Fibroblast of the conjunctiva (primary cell): ENCODE measurements at regions not wholly inside any gene's neighbourhood (a gene's known extent, or its start where the extent isn't known, plus 50 kb on each side); places are given as distances from the start of the nearest gene placed in this dataset.
A peak's percentile ranks its signal among the peaks of the same experiment; 100 is the strongest.

Source experiments
- DNase-seq: peaks from one replicate; pipeline ENCODE4 v3.0.0-alpha.2; 2010; ENCODE audit warnings: low read depth

GRCh38 chr2:14684516-14684915, 52.0 kb downstream of the LRATD1 start:
- DNase-seq = no peak

- DNase-seq = no peak
Observed at GRCh38 chr2:14690926-14691325, 58.4 kb downstream of the LRATD1 start.

GRCh38 chr2:14693874-14694273, 61.4 kb downstream of the LRATD1 start:
- no peak for DNase-seq

GRCh38 chr2:14700753-14701152, 68.2 kb downstream of the LRATD1 start:
- peak; percentile 55 for DNase-seq

- no peak for DNase-seq
Observed at GRCh38 chr2:14702258-14702657, 69.7 kb downstream of the LRATD1 start.

GRCh38 chr2:14706201-14706600, 73.7 kb downstream of the LRATD1 start:
- no peak for DNase-seq

- peak; percentile 14 for DNase-seq
Observed at GRCh38 chr2:14712111-14712510, 79.6 kb downstream of the LRATD1 start.

- DNase-seq = no peak
Observed at GRCh38 chr2:14713248-14713647, 80.7 kb downstream of the LRATD1 start.

- no peak for DNase-seq
Observed at GRCh38 chr2:14715600-14715999, 83.1 kb downstream of the LRATD1 start.

- DNase-seq = no peak
Observed at GRCh38 chr2:14716319-14716718, 83.8 kb downstream of the LRATD1 start.

GRCh38 chr2:14717131-14717530, 84.6 kb downstream of the LRATD1 start:
- DNase-seq = no peak

GRCh38 chr2:14720319-14720718, 87.8 kb downstream of the LRATD1 start:
- no peak for DNase-seq

GRCh38 chr2:14720739-14721138, 88.2 kb downstream of the LRATD1 start:
- no peak for DNase-seq

GRCh38 chr2:14722904-14723570, 90.5 kb downstream of the LRATD1 start:
- no peak for DNase-seq

GRCh38 chr2:14723684-14724083, 91.2 kb downstream of the LRATD1 start:
- DNase-seq = no peak

GRCh38 chr2:14735696-14736095, 103.2 kb downstream of the LRATD1 start:
- DNase-seq = no peak

GRCh38 chr2:14737201-14737600, 104.7 kb downstream of the LRATD1 start:
- DNase-seq = no peak

GRCh38 chr2:14743861-14744260, 111.3 kb downstream of the LRATD1 start:
- no peak for DNase-seq

- DNase-seq = no peak
Observed at GRCh38 chr2:14745288-14746076, 113.0 kb downstream of the LRATD1 start.

GRCh38 chr2:14746133-14746532, 113.6 kb downstream of the LRATD1 start:
- DNase-seq = no peak

GRCh38 chr2:14747447-14747846, 114.9 kb downstream of the LRATD1 start:
- DNase-seq = no peak

GRCh38 chr2:14749884-14750283, 117.4 kb downstream of the LRATD1 start:
- no peak for DNase-seq

- DNase-seq = no peak
Observed at GRCh38 chr2:14750433-14750832, 117.9 kb downstream of the LRATD1 start.

- DNase-seq = no peak
Observed at GRCh38 chr2:14751581-14751980, 119.1 kb downstream of the LRATD1 start.
